Mesenchymal stem cell (in vitro differentiated cells and primary cell): ENCODE measurements at regions not wholly inside any gene's neighbourhood (a gene's known extent, or its start where the extent isn't known, plus 50 kb on each side); places are given as distances from the start of the nearest gene placed in this dataset.

ENCODE experiments used
- DNase-seq: peaks from one replicate; pipeline ENCODE4 v3.0.0-alpha.2; 2013
- H2AFZ ChIP-seq: one replicate; pipeline ENCODE4 v1.6.1; 2013; ENCODE audit warnings: low read depth, mild to moderate bottlenecking, control low read depth, inconsistent platforms, low read length, moderate library complexity
- H2AK5ac ChIP-seq: 2 replicates; pipeline ENCODE4 v1.6.1; 2013; ENCODE audit warnings: low read length, moderate library complexity, mild to moderate bottlenecking, inconsistent platforms; ENCODE audit not compliant: severe bottlenecking
- H2BK120ac ChIP-seq: one replicate; pipeline ENCODE4 v1.6.1; 2013; ENCODE audit warnings: low read depth, mild to moderate bottlenecking, inconsistent platforms, low read length, moderate library complexity
- H2BK12ac ChIP-seq, 2 experiments: one replicate each; pipeline ENCODE4 v1.6.1; 2013; ENCODE audit warnings: inconsistent platforms in 2 of 2, low read length in 2 of 2, mild to moderate bottlenecking in 2 of 2, moderate library complexity in 2 of 2, control low read depth in 1 of 2
- H2BK15ac ChIP-seq: one replicate; pipeline ENCODE4 v1.6.1; 2013; ENCODE audit warnings: mild to moderate bottlenecking, low read depth, inconsistent platforms; ENCODE audit not compliant: poor library complexity, severe bottlenecking
- H2BK5ac ChIP-seq: 2 replicates; pipeline ENCODE4 v1.6.1; 2013; ENCODE audit warnings: low read depth, mild to moderate bottlenecking, low read length, control low read depth, inconsistent platforms; ENCODE audit not compliant: poor library complexity, severe bottlenecking
- H3K14ac ChIP-seq, 2 experiments: one replicate each; pipeline ENCODE4 v1.6.1; 2013; ENCODE audit warnings: inconsistent platforms in 2 of 2, low read length in 2 of 2, control low read depth in 1 of 2, mild to moderate bottlenecking in 1 of 2, moderate library complexity in 1 of 2
- H3K18ac ChIP-seq, 2 experiments: one replicate each; pipeline ENCODE4 v1.6.1; 2013; ENCODE audit warnings: inconsistent platforms in 2 of 2, low read length in 2 of 2, control low read depth in 1 of 2, low read depth in 1 of 2, mild to moderate bottlenecking in 1 of 2
- H3K23ac ChIP-seq, 2 experiments: one replicate each; pipeline ENCODE4 v1.6.1; 2013; ENCODE audit warnings: inconsistent platforms in 2 of 2, low read length in 2 of 2, mild to moderate bottlenecking in 2 of 2, moderate library complexity in 2 of 2, control low read depth in 1 of 2
- H3K27ac ChIP-seq: 2 replicates; pipeline ENCODE4 v1.5.1; 2013; ENCODE audit warnings: mild to moderate bottlenecking, moderate library complexity, low read length, control low read depth, inconsistent platforms; ENCODE audit not compliant: poor library complexity, severe bottlenecking
- H3K27me3 ChIP-seq, 2 experiments: 2 replicates each; pipeline versions ENCODE4 v1.6.1 to v1.7.0; 2013; ENCODE audit warnings: low read length in 2 of 2, mild to moderate bottlenecking in 2 of 2, moderate library complexity in 2 of 2, control low read depth in 1 of 2, inconsistent platforms in 1 of 2; ENCODE audit not compliant: control insufficient read depth in 1 of 2, insufficient read depth in 1 of 2
- H3K36me3 ChIP-seq, 2 experiments: 2 replicates each; pipeline versions ENCODE4 v1.6.1 to v1.7.0; 2013; ENCODE audit warnings: low read length in 2 of 2, control low read depth in 1 of 2, inconsistent platforms in 1 of 2, low read depth in 1 of 2, mild to moderate bottlenecking in 1 of 2; ENCODE audit not compliant: insufficient read depth in 2 of 2, control insufficient read depth in 1 of 2
- H3K4ac ChIP-seq, 2 experiments: one replicate each; pipeline ENCODE4 v1.6.1; 2013; ENCODE audit warnings: inconsistent platforms in 2 of 2, low read length in 2 of 2, mild to moderate bottlenecking in 2 of 2, moderate library complexity in 2 of 2, control low read depth in 1 of 2, low read depth in 1 of 2
- H3K4me1 ChIP-seq: 2 replicates; pipeline ENCODE4 v1.6.1; 2013; ENCODE audit warnings: low read depth, low read length, control low read depth; ENCODE audit not compliant: control insufficient read depth, insufficient read depth
- H3K4me2 ChIP-seq: 2 replicates; pipeline ENCODE4 v1.6.1; 2013; ENCODE audit warnings: low read length, mild to moderate bottlenecking, inconsistent platforms; ENCODE audit not compliant: poor library complexity, severe bottlenecking
- H3K4me3 ChIP-seq, 2 experiments: 2 replicates each; pipeline versions ENCODE4 v1.5.1 to v1.7.0; 2013; ENCODE audit warnings: low read length in 2 of 2, mild to moderate bottlenecking in 2 of 2, control low read depth in 1 of 2, low read depth in 1 of 2; ENCODE audit not compliant: insufficient read depth in 1 of 2
- H3K79me1 ChIP-seq: replicated peaks from 2 replicates; pipeline ENCODE4 v1.6.1; 2013; ENCODE audit warnings: mild to moderate bottlenecking, control low read depth, low read length, inconsistent platforms; ENCODE audit not compliant: poor library complexity, severe bottlenecking
- H3K9ac ChIP-seq: 2 replicates; pipeline ENCODE4 v1.7.0; 2013; ENCODE audit warnings: mild to moderate bottlenecking, low read length, moderate library complexity
- H3K9me3 ChIP-seq: 2 replicates; pipeline ENCODE4 v1.7.0; 2013; ENCODE audit warnings: mild to moderate bottlenecking, low read length; ENCODE audit not compliant: control insufficient read depth
- H4K8ac ChIP-seq: one replicate; pipeline ENCODE4 v1.6.1; 2013; ENCODE audit warnings: inconsistent platforms, mild to moderate bottlenecking, low read length, moderate library complexity
- H4K91ac ChIP-seq: one replicate; pipeline ENCODE4 v1.6.1; 2013; ENCODE audit warnings: mild to moderate bottlenecking, low read length, inconsistent platforms
- WGBS: methylation state at CpG from one replicate; pipeline ENCODE4 v1.1.7; 2013; ENCODE audit warnings: mixed read lengths; 5-methylcytosine and 5-hydroxymethylcytosine counted together

GRCh38 chr11:95545116-95545875 lies 244.3 kb downstream of the FAM76B start:
- H3K4me3 ChIP-seq, result no peak overlapping the region
- no peak overlapping the region for H3K23ac ChIP-seq
- no peak overlapping the region for H4K91ac ChIP-seq
- H2AFZ ChIP-seq, result no peak overlapping the region
- H3K18ac ChIP-seq, result no peak overlapping the region
- H3K4ac ChIP-seq, result no peak overlapping the region
- no peaks in the 10 kb centered on the region for H3K79me1 ChIP-seq
- no peak overlapping the region for H2BK120ac ChIP-seq
- no peak overlapping the region for H2BK5ac ChIP-seq
- peaks cover 0 to 8% of the 10 kb centered on the region in 2 experiments for H3K27me3 ChIP-seq
- no peaks in the 10 kb centered on the region for H3K36me3 ChIP-seq
- 80% methylated on average over 9 of the region's 9 CpGs for WGBS
- no peaks in the 10 kb centered on the region for H3K9me3 ChIP-seq
- H2AK5ac ChIP-seq, result no peak overlapping the region
- no peak overlapping the region for H4K8ac ChIP-seq
- no peak overlapping the region for H3K4me2 ChIP-seq
- H3K14ac ChIP-seq, result no peak overlapping the region
- H3K9ac ChIP-seq, result no peak overlapping the region
- H3K27ac ChIP-seq, result no peak overlapping the region
- H2BK12ac ChIP-seq, result no peak overlapping the region
- H2BK15ac ChIP-seq, result no peak overlapping the region
- peaks cover 2% of the 10 kb centered on the region for H3K4me1 ChIP-seq
- no peak for DNase-seq

GRCh38 chr11:95544095-95544856 lies 245.3 kb downstream of the FAM76B start:
- Histone ChIP-seq H3K9ac (no peak overlapping the region), H3K27ac (no peak overlapping the region), H2AK5ac (no peak overlapping the region), H3K4me1 (peaks cover 2% of the 10 kb centered on the region), H2BK120ac (no peak overlapping the region), H2BK12ac (peak overlapping the region in 1 of 2 experiments; percentile 28), H3K9me3 (no peaks in the 10 kb centered on the region), H3K14ac (no peak overlapping the region), H3K23ac (no peak overlapping the region), H3K79me1 (no peaks in the 10 kb centered on the region), H2AFZ (no peak overlapping the region), H2BK5ac (no peak overlapping the region), H4K8ac (no peak overlapping the region), H3K4me2 (no peak overlapping the region), H3K4me3 (no peak overlapping the region), H3K18ac (peak overlapping the region in 1 of 2 experiments; percentile 34), H3K4ac (no peak overlapping the region), H3K36me3 (no peaks in the 10 kb centered on the region), H4K91ac (peak overlapping the region; percentile 52), H2BK15ac (no peak overlapping the region), H3K27me3 (peaks cover 0 to 8% of the 10 kb centered on the region in 2 experiments)
- peak; percentile 50 for DNase-seq
- 94% methylated on average over 3 of the region's 3 CpGs for WGBS

- H3K4me2 ChIP-seq, result no peak overlapping the region
- peaks cover 2% of the 10 kb centered on the region for H3K4me1 ChIP-seq
- no peak overlapping the region for H2BK15ac ChIP-seq
- no peak for DNase-seq
- H3K27ac ChIP-seq, result no peak overlapping the region
- H2BK5ac ChIP-seq, result no peak overlapping the region
- no peak overlapping the region for H4K91ac ChIP-seq
- no peak overlapping the region for H3K18ac ChIP-seq
- H3K4me3 ChIP-seq, result no peak overlapping the region
- no peak overlapping the region for H2AFZ ChIP-seq
- H3K9ac ChIP-seq, result no peak overlapping the region
- H2BK12ac ChIP-seq, result peak overlapping the region in 1 of 2 experiments; percentile 18
- H2BK120ac ChIP-seq, result no peak overlapping the region
- no peak overlapping the region for H3K4ac ChIP-seq
- no peaks in the 10 kb centered on the region for H3K36me3 ChIP-seq
- no peaks in the 10 kb centered on the region for H3K9me3 ChIP-seq
- H3K79me1 ChIP-seq, result no peaks in the 10 kb centered on the region
- H3K27me3 ChIP-seq, result peaks cover 0 to 8% of the 10 kb centered on the region in 2 experiments
- H2AK5ac ChIP-seq, result no peak overlapping the region
- H4K8ac ChIP-seq, result no peak overlapping the region
- WGBS, result 98% methylated on average over 2 of the region's 2 CpGs
- H3K14ac ChIP-seq, result no peak overlapping the region
- no peak overlapping the region for H3K23ac ChIP-seq
Observed at GRCh38 chr11:95542868-95543551, 246.6 kb downstream of the FAM76B start.

GRCh38 chr11:95541715-95542114 lies 247.9 kb downstream of the FAM76B start:
- no peak overlapping the region for H3K9ac ChIP-seq
- no peak overlapping the region for H4K8ac ChIP-seq
- H3K36me3 ChIP-seq, result no peaks in the 10 kb centered on the region
- H3K23ac ChIP-seq, result no peak overlapping the region
- H3K18ac ChIP-seq, result no peak overlapping the region
- no peak overlapping the region for H2AK5ac ChIP-seq
- H3K4me3 ChIP-seq, result no peak overlapping the region
- WGBS, result 92% methylated on average over 4 of the region's 4 CpGs
- H2BK15ac ChIP-seq, result no peak overlapping the region
- no peak overlapping the region for H2AFZ ChIP-seq
- no peak overlapping the region for H3K14ac ChIP-seq
- no peak overlapping the region for H3K27ac ChIP-seq
- no peak overlapping the region for H2BK5ac ChIP-seq
- peaks cover 0 to 8% of the 10 kb centered on the region in 2 experiments for H3K27me3 ChIP-seq
- H3K79me1 ChIP-seq, result no peaks in the 10 kb centered on the region
- no peak overlapping the region for H3K4me2 ChIP-seq
- no peak overlapping the region for H3K4ac ChIP-seq
- H2BK120ac ChIP-seq, result no peak overlapping the region
- no peaks in the 10 kb centered on the region for H3K9me3 ChIP-seq
- H2BK12ac ChIP-seq, result no peak overlapping the region
- H3K4me1 ChIP-seq, result peaks cover 2% of the 10 kb centered on the region
- H4K91ac ChIP-seq, result no peak overlapping the region
- DNase-seq, result no peak
